K562 (cell line): ENCODE measurements at regions not wholly inside any gene's neighbourhood (a gene's known extent, or its start where the extent isn't known, plus 50 kb on each side); places are given as distances from the start of the nearest gene placed in this dataset.

Source experiments
- ATAC-seq: fragments of 200-7000 bp; cut with Tn5 transposase; 3 replicates; pipeline ENCODE4 v1.9.1; 2020; ENCODE audit warnings: moderate library complexity
- BruUV-seq: library from RNA; stranded (reverse); fragments of 400-500 nt; replicated peaks from 2 replicates; lab custom pipeline; 2021; lab: Mats Ljungman, UMichigan
- CTCF ChIA-PET: fragments of 300-600 bp; formaldehyde crosslinking; extraction: SDS; loops from one replicate; lab custom pipeline; 2021; ENCODE audit warnings: low intra/inter-chr PET ratio; lab: Yijun Ruan, JAX
- POLR2A ChIA-PET: fragments of 300-600, 350-650 bp; sonication (Branson Sonifier 250); formaldehyde crosslinking; extraction: SDS; loops from one replicate; lab custom pipeline; 2021; ENCODE audit warnings: antibody characterized with exemption, inconsistent platforms; lab: Yijun Ruan, JAX
- DNase-seq, 4 experiments: peaks; one replicate each; pipeline versions ENCODE4 v3.0.0 to v3.0.0-alpha.2; 2011 to 2018; ENCODE audit warnings: low spot score in 3 of 4, mixed read lengths in 3 of 4; ENCODE audit errors: extremely low read depth in 1 of 4
- FAIRE-seq: peaks from 2 replicates; lab custom pipeline; 2011; peaks lifted over from hg19 to GRCh38; lab: Jason Lieb, UNC
- H2AFZ ChIP-seq: 2 replicates; pipeline ENCODE4 v1.6.0; 2011; ENCODE audit warnings: low read depth, low read length, control low read depth, inconsistent platforms
- H3K27ac ChIP-seq: fragments of 200-600 bp; 3 replicates; pipeline ENCODE4 v1.8.0; 2011; ENCODE audit warnings: low read depth, mild to moderate bottlenecking, control low read depth, inconsistent platforms, low read length, moderate library complexity, mixed read lengths; ENCODE audit errors: extremely low read depth
- H3K27me3 ChIP-seq, 2 experiments: fragments of 300-600 bp in 1 of 2; 2 replicates in 1 of 2; 3 replicates in 1 of 2; pipeline versions ENCODE4 v1.6.0 to v1.8.0; 2011; ENCODE audit warnings: inconsistent platforms in 2 of 2, low read length in 2 of 2, mild to moderate bottlenecking in 1 of 2, mixed read lengths in 1 of 2, moderate library complexity in 1 of 2; ENCODE audit not compliant: control insufficient read depth in 2 of 2, insufficient read depth in 2 of 2
- H3K36me3 ChIP-seq: fragments of 300-600 bp; 3 replicates; pipeline ENCODE4 v1.8.0; 2011; ENCODE audit warnings: mild to moderate bottlenecking, low read length, inconsistent platforms; ENCODE audit not compliant: control insufficient read depth, insufficient read depth
- H3K4me1 ChIP-seq, 2 experiments: fragments of 200-600 bp in 1 of 2; replicated peaks in 1 of 2; 2 replicates in 1 of 2; 3 replicates in 1 of 2; pipeline versions ENCODE4 v1.5.1 to v1.8.0; 2011; ENCODE audit warnings: inconsistent platforms in 2 of 2, low read length in 2 of 2, mild to moderate bottlenecking in 1 of 2, mixed read lengths in 1 of 2, moderate library complexity in 1 of 2; ENCODE audit not compliant: control insufficient read depth in 2 of 2, insufficient read depth in 2 of 2
- H3K4me2 ChIP-seq: 2 replicates; pipeline ENCODE4 v1.6.1; 2011; ENCODE audit warnings: low read length, control low read depth, inconsistent platforms, mixed read lengths; ENCODE audit not compliant: insufficient read depth
- H3K4me3 ChIP-seq: fragments of 200-600 bp; sonication (generic), shearing (Covaris generic); 2 replicates; pipeline ENCODE4 v1.5.1; 2016; ENCODE audit warnings: control low read depth, inconsistent platforms
- H3K79me2 ChIP-seq: fragments of 200-600 bp; 3 replicates; pipeline ENCODE4 v1.8.0; 2011; ENCODE audit warnings: low read length, inconsistent platforms; ENCODE audit not compliant: control insufficient read depth, insufficient read depth
- H3K9ac ChIP-seq, 2 experiments: 2 replicates each; pipeline versions ENCODE4 v1.6.0 to v1.6.1; 2011; ENCODE audit warnings: low read depth in 2 of 2, low read length in 2 of 2, control low read depth in 1 of 2, inconsistent platforms in 1 of 2, mild to moderate bottlenecking in 1 of 2, mixed read lengths in 1 of 2; ENCODE audit not compliant: insufficient read depth in 1 of 2
- H3K9me1 ChIP-seq: one replicate; pipeline ENCODE4 v1.6.0; 2011; ENCODE audit warnings: inconsistent platforms, mild to moderate bottlenecking, low read length, moderate library complexity; ENCODE audit not compliant: control insufficient read depth, insufficient read depth
- H3K9me3 ChIP-seq: replicated peaks from 2 replicates; pipeline ENCODE4 v1.5.1; 2011; ENCODE audit warnings: low read depth, low read length, inconsistent platforms; ENCODE audit not compliant: control insufficient read depth, insufficient read depth
- H4K20me1 ChIP-seq: replicated peaks from 2 replicates; pipeline ENCODE4 v1.6.1; 2011; ENCODE audit warnings: low read length, inconsistent platforms, mixed read lengths; ENCODE audit not compliant: control insufficient read depth, insufficient read depth
- AFF1 ChIP-seq, 2 experiments: fragments of 450-650 bp; IDR thresholded peaks; 2 replicates each; pipeline ENCODE4 v1.6.1; 2018; ENCODE audit warnings: mild to moderate bottlenecking in 2 of 2, low read depth in 1 of 2; ENCODE audit not compliant: partially characterized antibody in 2 of 2
- ETS2 ChIP-seq: IDR thresholded peaks from 2 replicates; pipeline ENCODE4 v1.6.1; 2016; ENCODE audit warnings: borderline replicate concordance, missing genetic modification characterization, mild to moderate bottlenecking, moderate library complexity, missing compliant biosample characterization; ENCODE audit not compliant: poor library complexity, severe bottlenecking
- IFI16 ChIP-seq: fragments of 250-450 bp; sonication (Bioruptor Pico); IDR thresholded peaks from 2 replicates; pipeline ENCODE4 v2.1.2; 2022; ENCODE audit warnings: mild to moderate bottlenecking, inconsistent platforms
- MTA2 ChIP-seq: fragments of 450-650 bp; IDR thresholded peaks from 2 replicates; pipeline ENCODE4 v1.6.1; 2016; ENCODE audit warnings: low read depth
- SAFB ChIP-seq: fragments of 200-400 bp; formaldehyde crosslinking; IDR thresholded peaks from 2 replicates; pipeline ENCODE4 v1.6.1; 2017; ENCODE audit warnings: low read depth, low read length, borderline replicate concordance
- U2AF1 ChIP-seq: fragments of 200-400 bp; formaldehyde crosslinking; optimal IDR thresholded peaks from 2 replicates; pipeline ENCODE3; 2017; ENCODE audit warnings: mild to moderate bottlenecking, low read depth, low read length, moderate library complexity
- ZBTB49 ChIP-seq: sonication (generic); formaldehyde crosslinking; IDR thresholded peaks from 2 replicates; pipeline ENCODE4 v1.8.0; 2022; ENCODE audit warnings: missing genetic modification reagents, mild to moderate bottlenecking, borderline replicate concordance
- ZHX1 ChIP-seq: fragments of 150-350 bp; conservative IDR thresholded peaks from 2 replicates; pipeline ENCODE4 v1.6.1; 2014; ENCODE audit warnings: low read length
- WGBS: fragments of 100-300 bp; shearing (Covaris generic); methylation state at CpG from one replicate; pipeline ENCODE4 v1.1.6; 2016; ENCODE audit warnings: low coverage, mixed read lengths; ENCODE audit not compliant: insufficient coverage; ENCODE audit errors: missing lambda C conversion rate; 5-methylcytosine and 5-hydroxymethylcytosine counted together
- in situ Hi-C: fragments of 300-500 bp; cut with MboI; formaldehyde crosslinking; loops from 4 replicates; pipeline ENCODE4 v1.15.0; 2018; ENCODE audit warnings: inconsistent platforms, mixed read lengths
- intact Hi-C: fragments of 100-400 bp; cut with micrococcal nuclease; formaldehyde crosslinking; loops from 2 replicates; pipeline ENCODE4 v1.14.2; 2022

GRCh38 chrX:10047631-10048030 is 80.5 kb downstream of the CLDN34 start:
- H3K79me2 ChIP-seq = no peaks in the 10 kb centered on the region
- H2AFZ ChIP-seq = no peak overlapping the region
- H3K9me1 ChIP-seq = no peaks in the 10 kb centered on the region
- WGBS = 0% methylated on average over 6 of the region's 6 CpGs
- no peak overlapping the region for H3K4me3 ChIP-seq
- BruUV-seq = no TSS peak
- 0 out of 2 replicates have a peak, but pooled peaks cover 4% of the 10 kb centered on the region for H4K20me1 ChIP-seq
- intact Hi-C loops = no loop called here
- TF ChIP-seq SAFB (no peak), ZHX1 (no peak), ETS2 (tag) (no peak), MTA2 (no peak), U2AF1 (no peak), AFF1 (IDR thresholded peaks at IDR 0.05; ENCODE audit: low read depth in 1 of 2, partially characterized antibody in 2 of 2) (no peak), ZBTB49 (CRISPR knock-in tag) (no peak), IFI16 (CRISPR knock-in tag) (no peak)
- ChIA-PET POLR2A (no interaction called here), CTCF (no interaction called here)
- ATAC-seq (no peak), DNase-seq (no peak), FAIRE-seq (no peak)
- in situ Hi-C loops = no loop called here
- no peaks in the 10 kb centered on the region for H3K36me3 ChIP-seq
- H3K9me3 ChIP-seq = no peaks in the 10 kb centered on the region
- no peak overlapping the region for H3K27ac ChIP-seq
- no peak overlapping the region for H3K9ac ChIP-seq
- peaks cover 0 to 20% of the 10 kb centered on the region in 2 experiments; a peak in 2 of 5 replicates for H3K27me3 ChIP-seq
- H3K4me1 ChIP-seq = peaks cover 0 to 4% of the 10 kb centered on the region in 2 experiments; a peak in 2 of 5 replicates
- H3K4me2 ChIP-seq = no peak overlapping the region
